ENCODE measurements at regions not wholly inside any gene's neighbourhood (a gene's known extent, or its start where the extent isn't known, plus 50 kb on each side); places are given as distances from the start of the nearest gene placed in this dataset.

- H3K4me3 ChIP-seq (ENCODE audit: low read length): peak overlapping the region; percentile 21
- no peaks in the 10 kb centered on the region for H3K79me2 ChIP-seq (ENCODE audit: low read length)
- H3K4me2 ChIP-seq (ENCODE audit: low read depth, low read length): peak overlapping the region; percentile 73
- H3K4me1 ChIP-seq (ENCODE audit: low read length): peaks cover 30% of the 10 kb centered on the region
- peak overlapping the region; percentile 34 for H3K9ac ChIP-seq (ENCODE audit: low read length)
- H3K36me3 ChIP-seq (replicated peaks; ENCODE audit: insufficient read depth, low read length): no peaks in the 10 kb centered on the region
- H3K9me2 ChIP-seq (replicated peaks; ENCODE audit: insufficient read depth, low read length): no peaks in the 10 kb centered on the region
- no peaks in the 10 kb centered on the region for H3K9me3 ChIP-seq (replicated peaks; ENCODE audit: insufficient read depth, low read length)
- peak; percentile 74 for DNase-seq
- TF ChIP-seq EZH2 (optimal IDR thresholded peaks at IDR 0.05; ENCODE audit: low read depth, low read length) (no peak), EZH2phosphoT487 (IDR thresholded peaks at IDR 0.05; ENCODE audit: low read length) (no peak), CTCF (IDR thresholded peaks at IDR 0.05; ENCODE audit: low read length) (no peak)
- H2AFZ ChIP-seq (ENCODE audit: low read length): peak overlapping the region; percentile 16
- peak overlapping the region; percentile 72 for H3K27ac ChIP-seq (ENCODE audit: low read length)
- no peaks in the 10 kb centered on the region for H4K20me1 ChIP-seq (ENCODE audit: insufficient read depth, low read length)
- no peaks in the 10 kb centered on the region for H3K27me3 ChIP-seq (replicated peaks; ENCODE audit: insufficient read depth, low read length)
- H3F3A ChIP-seq (ENCODE audit: insufficient read depth, low read length): peaks cover 15% of the 10 kb centered on the region
These were observed 278.7 kb downstream of the BCL2 start for GRCh38 chr18:63040788-63041410.

- Histone ChIP-seq H4K20me1 (ENCODE audit: insufficient read depth, low read length) (no peaks in the 10 kb centered on the region), H3K9me3 (replicated peaks; ENCODE audit: insufficient read depth, low read length) (no peaks in the 10 kb centered on the region), H3K27ac (ENCODE audit: low read length) (no peak overlapping the region), H2AFZ (ENCODE audit: low read length) (no peak overlapping the region), H3F3A (ENCODE audit: insufficient read depth, low read length) (peaks cover 15% of the 10 kb centered on the region), H3K4me3 (ENCODE audit: low read length) (no peak overlapping the region), H3K9ac (ENCODE audit: low read length) (no peak overlapping the region), H3K79me2 (ENCODE audit: low read length) (no peaks in the 10 kb centered on the region), H3K4me2 (ENCODE audit: low read depth, low read length) (no peak overlapping the region), H3K4me1 (ENCODE audit: low read length) (peaks cover 28% of the 10 kb centered on the region), H3K36me3 (replicated peaks; ENCODE audit: insufficient read depth, low read length) (no peaks in the 10 kb centered on the region), H3K27me3 (replicated peaks; ENCODE audit: insufficient read depth, low read length) (no peaks in the 10 kb centered on the region), H3K9me2 (replicated peaks; ENCODE audit: insufficient read depth, low read length) (no peaks in the 10 kb centered on the region)
- DNase-seq: no peak
- TF ChIP-seq CTCF (IDR thresholded peaks at IDR 0.05; ENCODE audit: low read length): no peak
- TF ChIP-seq EZH2 (optimal IDR thresholded peaks at IDR 0.05; ENCODE audit: low read depth, low read length): no peak
- no peak for TF ChIP-seq EZH2phosphoT487 (IDR thresholded peaks at IDR 0.05; ENCODE audit: low read length)
These were observed 282.1 kb downstream of the BCL2 start for GRCh38 chr18:63037491-63037890.

GRCh38 chr18:63031375-63031774 is 288.2 kb downstream of the BCL2 start:
- TF ChIP-seq EZH2 (optimal IDR thresholded peaks at IDR 0.05; ENCODE audit: low read depth, low read length): no peak
- TF ChIP-seq EZH2phosphoT487 (IDR thresholded peaks at IDR 0.05; ENCODE audit: low read length): no peak
- TF ChIP-seq CTCF (IDR thresholded peaks at IDR 0.05; ENCODE audit: low read length): no peak
- Histone ChIP-seq H4K20me1 (ENCODE audit: insufficient read depth, low read length) (no peaks in the 10 kb centered on the region), H3K9ac (ENCODE audit: low read length) (no peak overlapping the region)

More at GRCh38 chr18:63031375-63031774, 288.2 kb downstream of the BCL2 start:
- Histone ChIP-seq H3K27me3 (replicated peaks; ENCODE audit: insufficient read depth, low read length) (no peaks in the 10 kb centered on the region), H3K4me2 (ENCODE audit: low read depth, low read length) (no peak overlapping the region), H3K9me2 (replicated peaks; ENCODE audit: insufficient read depth, low read length) (no peaks in the 10 kb centered on the region), H3K4me1 (ENCODE audit: low read length) (no peaks in the 10 kb centered on the region), H3K36me3 (replicated peaks; ENCODE audit: insufficient read depth, low read length) (no peaks in the 10 kb centered on the region), H3K4me3 (ENCODE audit: low read length) (no peak overlapping the region), H2AFZ (ENCODE audit: low read length) (no peak overlapping the region), H3F3A (ENCODE audit: insufficient read depth, low read length) (no peaks in the 10 kb centered on the region), H3K27ac (ENCODE audit: low read length) (no peak overlapping the region), H3K9me3 (replicated peaks; ENCODE audit: insufficient read depth, low read length) (no peaks in the 10 kb centered on the region), H3K79me2 (ENCODE audit: low read length) (no peaks in the 10 kb centered on the region)
- no peak for DNase-seq
